ENCODE measurements at regions not wholly inside any gene's neighbourhood (a gene's known extent, or its start where the extent isn't known, plus 50 kb on each side); places are given as distances from the start of the nearest gene placed in this dataset.

DNA sequence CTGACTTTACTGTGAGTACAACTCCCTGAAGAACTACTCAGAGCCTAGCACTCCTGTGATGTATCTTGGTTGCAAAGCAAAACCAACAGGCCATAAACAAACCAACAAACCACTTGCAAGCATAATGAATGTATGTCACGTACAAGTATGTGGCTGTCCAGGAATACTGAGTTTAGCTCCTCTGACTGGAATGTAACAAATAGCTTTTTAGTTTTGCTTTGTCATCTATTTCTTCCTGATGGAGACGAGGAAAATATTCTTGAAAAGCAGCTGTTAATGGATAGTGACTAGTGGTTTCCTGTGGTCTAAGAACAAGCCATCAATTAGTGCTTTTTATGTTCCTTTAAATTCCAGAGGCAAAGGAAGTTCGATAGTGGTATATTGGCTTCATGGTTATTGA, 101.9 kb upstream of the LY86 start:
- TF ChIP-seq POLR2A (IDR thresholded peaks at IDR 0.05; ENCODE audit: low read length), result no peak
- TF ChIP-seq GATA1 (IDR thresholded peaks at IDR 0.05; ENCODE audit: low read depth, low read length), result no peak

Measured in erythroblast (primary cell).